Panc1 (cell line): ENCODE measurements at regions not wholly inside any gene's neighbourhood (a gene's known extent, or its start where the extent isn't known, plus 50 kb on each side); places are given as distances from the start of the nearest gene placed in this dataset.

Experiments used
- ATAC-seq: fragments of 200-7000 bp; cut with Tn5 transposase; 2 replicates; pipeline ENCODE4 v1.9.1; 2020; ENCODE audit warnings: mild to moderate bottlenecking, moderate library complexity
- BruUV-seq: library from RNA; stranded (reverse); fragments of 400-500 nt; replicated peaks from 2 replicates; lab custom pipeline; 2021; lab: Mats Ljungman, UMichigan
- CTCF ChIA-PET: fragments of 300-600 bp; sonication (Branson Sonifier 250); formaldehyde crosslinking; loops from one replicate; lab custom pipeline; 2022; ENCODE audit warnings: antibody characterized with exemption; lab: Charles Lee
- POLR2A ChIA-PET: fragments of 300-600 bp; sonication (Branson Sonifier 250); formaldehyde crosslinking; loops from one replicate; lab custom pipeline; 2022; ENCODE audit warnings: antibody characterized with exemption; lab: Charles Lee
- DNase-seq: peaks from one replicate; pipeline ENCODE4 v3.0.0-alpha.2; 2010; ENCODE audit warnings: low read depth, low spot score
- H3K27ac ChIP-seq: 2 replicates; pipeline ENCODE4 v1.5.1; 2011; ENCODE audit warnings: mild to moderate bottlenecking, low read length, inconsistent platforms
- H3K27me3 ChIP-seq: fragments of 200-500 bp; sonication (Bioruptor generic); 2 replicates; pipeline ENCODE4 v1.6.0; 2014; ENCODE audit warnings: low read length, inconsistent platforms; ENCODE audit not compliant: control insufficient read depth, insufficient read depth
- H3K36me3 ChIP-seq: fragments of 200-500 bp; sonication (Bioruptor generic); 2 replicates; pipeline ENCODE4 v1.5.1; 2014; ENCODE audit warnings: inconsistent platforms, mild to moderate bottlenecking, low read length, moderate library complexity; ENCODE audit not compliant: control insufficient read depth, insufficient read depth
- H3K4me1 ChIP-seq: 2 replicates; pipeline ENCODE4 v1.5.1; 2011; ENCODE audit warnings: inconsistent platforms, mild to moderate bottlenecking, low read length, moderate library complexity; ENCODE audit not compliant: control insufficient read depth, insufficient read depth
- H3K4me3 ChIP-seq, 2 experiments: 2 replicates each; pipeline ENCODE4 v1.5.1; 2011 to 2012; ENCODE audit warnings: low read depth in 2 of 2, low read length in 2 of 2, mild to moderate bottlenecking in 2 of 2, inconsistent platforms in 1 of 2, moderate library complexity in 1 of 2
- H3K9me3 ChIP-seq: fragments of 200-500 bp; sonication (Bioruptor generic); 2 replicates; pipeline ENCODE4 v1.5.1; 2014; ENCODE audit warnings: low read depth, mild to moderate bottlenecking, inconsistent platforms, low read length, moderate library complexity; ENCODE audit not compliant: control insufficient read depth, insufficient read depth
- CTCF ChIP-seq: fragments of 450-650 bp; IDR thresholded peaks from 2 replicates; pipeline ENCODE4 v1.5.1; 2017; ENCODE audit warnings: mild to moderate bottlenecking
- POLR2AphosphoS5 ChIP-seq: IDR thresholded peaks from 2 replicates; pipeline ENCODE4 v1.6.1; 2012; ENCODE audit warnings: mild to moderate bottlenecking, low read depth, low read length, moderate library complexity
- REST ChIP-seq, 2 experiments: IDR thresholded peaks; 2 replicates each; pipeline ENCODE4 v1.6.1; 2011 to 2012; ENCODE audit warnings: low read depth in 2 of 2, control low read depth in 1 of 2, low read length in 1 of 2, mild to moderate bottlenecking in 1 of 2, moderate library complexity in 1 of 2; ENCODE audit not compliant: insufficient read depth in 1 of 2
- SIN3A ChIP-seq: IDR thresholded peaks from 2 replicates; pipeline ENCODE4 v1.6.1; 2012; ENCODE audit warnings: low read depth, mild to moderate bottlenecking, low read length, moderate library complexity, borderline replicate concordance; ENCODE audit not compliant: insufficient read depth
- TCF7L2 ChIP-seq: IDR thresholded peaks from 2 replicates; pipeline ENCODE4 v1.6.1; 2011; ENCODE audit warnings: mild to moderate bottlenecking, low read depth, low read length, inconsistent platforms
- in situ Hi-C: cut with HindIII; loops from 2 replicates; pipeline ENCODE4 v1.10.0; 2016; ENCODE audit warnings: low sequenced_read_pairs, low pct_unique_long_range_greater_than_20kb
- intact Hi-C: fragments of 100-400 bp; cut with micrococcal nuclease; formaldehyde crosslinking; loops from one replicate; pipeline ENCODE4 v1.10.0; 2022; ENCODE audit not compliant: unreplicated experiment

- no peak for TF ChIP-seq REST (IDR thresholded peaks at IDR 0.05; ENCODE audit: insufficient read depth in 1 of 2, low read depth in 2 of 2, low read length in 1 of 2)
- Histone ChIP-seq H3K4me1 (no peaks in the 10 kb centered on the region), H3K4me3 (no peak overlapping the region), H3K9me3 (no peaks in the 10 kb centered on the region), H3K27me3 (no peaks in the 10 kb centered on the region), H3K27ac (no peak overlapping the region), H3K36me3 (no peaks in the 10 kb centered on the region)
- ChIA-PET POLR2A (no interaction called here), CTCF (no interaction called here)
- BruUV-seq = no TSS peak
- in situ Hi-C loops = no loop called here
- DNase-seq (no peak), ATAC-seq (no peak)
- intact Hi-C loops = no loop called here
Observed at GRCh38 chr3:55352668-55353067, 134.4 kb downstream of the WNT5A start.

- DNase-seq (no peak), ATAC-seq (no peak)
- no peak for TF ChIP-seq POLR2AphosphoS5
- TF ChIP-seq TCF7L2 = no peak
- no peak for TF ChIP-seq SIN3A
- TF ChIP-seq REST (IDR thresholded peaks at IDR 0.05; ENCODE audit: insufficient read depth in 1 of 2, low read depth in 2 of 2, low read length in 1 of 2) = no peak
- no peak for TF ChIP-seq CTCF
- POLR2A ChIA-PET = no interaction called here
- intact Hi-C loops (no loop called here), in situ Hi-C loops (no loop called here)
- H3K27me3 ChIP-seq = no peaks in the 10 kb centered on the region
- BruUV-seq = no TSS peak
- H3K27ac ChIP-seq = no peak overlapping the region
- CTCF ChIA-PET = no interaction called here
- no peaks in the 10 kb centered on the region for H3K36me3 ChIP-seq
- H3K4me1 ChIP-seq = no peaks in the 10 kb centered on the region
- H3K9me3 ChIP-seq = no peaks in the 10 kb centered on the region
- H3K4me3 ChIP-seq = no peak overlapping the region
Observed at GRCh38 chr3:55349851-55350250, 137.3 kb downstream of the WNT5A start.
